HG02571 (cell line): ENCODE measurements at regions not wholly inside any gene's neighbourhood (a gene's known extent, or its start where the extent isn't known, plus 50 kb on each side); places are given as distances from the start of the nearest gene placed in this dataset.

Experiments used
- ATAC-seq: cut with Tn5 transposase; IDR thresholded peaks from one replicate; pipeline ENCODE4 v1.9.1; 2021; ENCODE audit warnings: mild to moderate bottlenecking, moderate library complexity; ENCODE audit not compliant: unreplicated experiment

- no peak for ATAC-seq
Observed at GRCh38 chr4:119933606-119934005, 133.0 kb downstream of the MAD2L1 start.

GRCh38 chr4:119932277-119932676 is 134.4 kb downstream of the MAD2L1 start:
- ATAC-seq = no peak

- no peak for ATAC-seq
Observed at GRCh38 chr4:119930546-119930945, 136.1 kb downstream of the MAD2L1 start.

- no peak for ATAC-seq
Observed at GRCh38 chr4:119921830-119922229, 144.8 kb downstream of the MAD2L1 start.

GRCh38 chr4:119906277-119906676 is 160.4 kb downstream of the MAD2L1 start:
- ATAC-seq = no peak

- ATAC-seq = no peak
Observed at GRCh38 chr4:119898211-119898610, 168.4 kb downstream of the MAD2L1 start.

GRCh38 chr4:119897260-119897659 is 169.4 kb downstream of the MAD2L1 start:
- no peak for ATAC-seq

- ATAC-seq = no peak
Observed at GRCh38 chr4:119894650-119895208, 171.9 kb downstream of the MAD2L1 start.

GRCh38 chr4:119873794-119874325 is 192.8 kb downstream of the MAD2L1 start:
- no peak for ATAC-seq

GRCh38 chr4:119873132-119873531 is 193.5 kb downstream of the MAD2L1 start:
- ATAC-seq = no peak

GRCh38 chr4:119872371-119873016 is 194.2 kb downstream of the MAD2L1 start:
- no peak for ATAC-seq

GRCh38 chr4:119870856-119871255 is 195.8 kb downstream of the MAD2L1 start:
- ATAC-seq = no peak

- ATAC-seq = no peak
Observed at GRCh38 chr4:119865789-119866188, 200.9 kb downstream of the MAD2L1 start.

- ATAC-seq = no peak
Observed at GRCh38 chr4:119865389-119865788, 201.3 kb downstream of the MAD2L1 start.

GRCh38 chr4:119861731-119862130 is 204.9 kb downstream of the MAD2L1 start:
- no peak for ATAC-seq

- ATAC-seq = no peak
Observed at GRCh38 chr4:119858176-119858575, 208.5 kb downstream of the MAD2L1 start.

- ATAC-seq = no peak
Observed at GRCh38 chr4:119854364-119854763, 212.3 kb downstream of the MAD2L1 start.

GRCh38 chr4:119851649-119852048 is 215.0 kb downstream of the MAD2L1 start:
- ATAC-seq = no peak

- ATAC-seq = no peak
Observed at GRCh38 chr4:119841361-119841760, 212.8 kb upstream of the PDE5A start.

GRCh38 chr4:119835613-119835910 is 207.0 kb upstream of the PDE5A start:
- ATAC-seq = no peak

GRCh38 chr4:119834906-119835612 is 206.5 kb upstream of the PDE5A start:
- ATAC-seq = no peak

- no peak for ATAC-seq
Observed at GRCh38 chr4:119833611-119834010, 205.0 kb upstream of the PDE5A start.
